Islet precursor cell (in vitro differentiated cells): ENCODE measurements at regions not wholly inside any gene's neighbourhood (a gene's known extent, or its start where the extent isn't known, plus 50 kb on each side); places are given as distances from the start of the nearest gene placed in this dataset.
A peak's percentile ranks its signal among the peaks of the same experiment; 100 is the strongest.

ENCODE experiments used
- DNase-seq: peaks from one replicate; pipeline ENCODE4 v3.0.0-alpha.2; 2018

DNA sequence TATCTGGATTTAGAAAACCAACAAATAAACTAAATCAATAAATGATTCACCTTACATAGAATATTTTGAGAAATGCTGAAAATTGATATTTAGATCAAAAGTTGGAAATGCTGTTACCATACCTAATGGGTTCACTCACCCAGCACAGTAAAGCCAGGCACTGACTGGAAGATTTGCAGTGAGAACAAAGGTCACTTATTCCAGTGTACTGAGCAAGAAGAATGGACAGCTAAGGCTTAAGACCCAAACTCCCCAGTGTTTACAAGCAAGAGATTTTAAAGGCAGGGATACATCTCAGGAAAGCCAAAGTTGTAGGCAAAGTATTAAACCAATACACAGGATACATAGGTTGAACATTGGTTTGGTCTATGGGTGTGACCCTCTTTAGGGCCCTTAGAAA is 523.9 kb upstream of the PCDH9 start:
- DNase-seq, result no peak

DNA sequence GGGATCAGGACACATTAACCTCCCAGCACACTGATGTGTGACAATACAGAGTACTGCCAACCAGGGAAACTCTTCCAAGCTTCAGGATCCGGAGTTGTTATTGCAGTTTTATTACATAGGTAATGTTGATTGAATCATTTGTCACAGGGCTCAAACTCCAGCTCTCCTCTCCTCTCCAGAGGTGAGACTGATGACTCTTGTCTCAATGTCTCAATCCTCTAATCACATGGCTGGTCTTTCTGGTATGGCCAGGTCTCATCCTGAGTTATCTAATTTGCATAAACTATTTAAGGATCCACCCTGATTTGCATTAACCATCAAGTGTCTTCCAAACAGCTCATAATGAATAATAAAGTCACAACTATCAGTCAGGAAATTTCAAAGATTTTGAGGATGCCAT is 522.6 kb upstream of the PCDH9 start:
- DNase-seq, result no peak

DNA sequence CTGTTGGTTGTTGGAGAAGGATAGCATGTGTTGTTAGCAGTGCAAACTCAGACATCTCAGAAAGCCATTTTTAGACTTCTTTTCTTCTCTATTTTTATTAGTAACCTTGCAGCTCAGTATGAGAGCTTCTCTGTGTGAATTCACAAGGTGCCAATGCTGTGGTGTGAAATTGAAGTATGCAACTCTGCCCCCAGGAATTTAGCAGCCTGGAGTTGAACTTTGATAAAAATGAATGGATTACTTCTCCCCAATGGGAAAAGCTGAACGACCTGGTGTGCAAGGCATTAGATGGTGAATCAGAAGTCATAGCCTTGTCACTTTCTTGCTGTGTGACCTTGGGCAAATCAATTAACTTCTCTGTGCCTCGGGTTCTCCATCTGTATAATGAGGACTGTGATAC is 512.3 kb upstream of the PCDH9 start:
- DNase-seq, result no peak

DNA sequence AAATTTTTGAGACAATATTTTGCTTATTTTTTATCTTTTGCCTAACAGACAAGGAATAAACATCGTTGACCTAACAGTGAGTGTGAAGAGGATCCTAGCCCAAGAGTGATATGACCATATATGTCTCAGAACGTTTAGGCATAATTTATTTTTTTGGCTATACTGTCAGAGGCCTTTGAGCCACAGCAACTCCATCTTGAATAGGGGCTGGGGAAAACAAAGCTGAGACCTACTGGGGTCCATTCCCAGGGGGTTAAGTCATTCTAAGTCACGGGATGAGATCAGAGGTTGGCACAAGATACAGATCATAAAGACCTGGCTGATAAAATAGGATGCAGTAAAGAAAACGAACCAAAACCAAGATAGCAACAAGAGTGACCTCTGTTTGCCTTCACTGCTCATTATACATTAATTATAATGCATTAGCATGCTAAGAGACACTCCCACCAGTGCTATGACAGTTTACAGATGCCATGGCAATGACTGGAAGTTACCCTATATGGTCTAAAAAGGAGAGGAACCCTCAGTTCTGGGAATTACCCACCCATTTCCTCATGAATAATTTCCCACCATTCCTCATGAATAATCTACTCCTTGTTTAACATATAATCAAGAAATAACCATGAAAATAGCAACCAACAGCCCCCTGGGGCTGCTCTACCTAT is 510.9 kb upstream of the PCDH9 start:
- DNase-seq, result no peak

DNA sequence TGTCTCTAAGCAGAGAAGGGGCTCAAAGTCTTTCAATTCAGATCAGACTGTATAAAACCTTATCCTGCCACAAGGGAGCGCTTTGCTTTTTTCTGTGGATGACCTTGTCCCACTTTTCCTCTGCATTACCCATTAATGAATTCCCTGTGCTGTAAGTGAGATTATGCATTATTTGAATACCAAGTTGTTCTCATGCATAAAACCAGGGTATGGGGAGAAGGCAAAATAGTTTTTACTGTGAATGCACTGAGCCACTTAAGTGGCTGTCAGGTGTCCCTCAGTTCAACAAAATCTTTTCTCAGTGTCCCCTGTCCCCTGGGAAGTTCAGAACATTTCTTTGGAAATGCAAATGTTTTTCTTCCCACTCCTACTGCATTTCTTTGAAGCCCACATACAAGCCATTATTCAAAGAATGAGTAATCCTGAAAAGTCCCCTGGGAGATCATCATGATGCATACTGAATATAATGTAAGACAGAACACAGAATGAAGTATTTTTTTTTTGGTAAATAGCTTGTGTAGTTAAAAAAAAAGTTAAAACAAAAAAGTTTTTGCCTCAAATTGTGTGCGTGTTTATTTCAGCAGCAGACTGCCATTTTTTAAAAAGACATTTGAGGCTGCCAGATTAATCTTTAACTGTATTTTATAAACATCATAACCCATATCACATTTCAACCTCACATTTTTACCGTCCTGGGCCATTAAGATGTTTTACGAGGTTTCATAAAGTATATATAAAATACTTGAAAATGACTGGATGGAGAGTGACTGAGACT is 506.7 kb upstream of the PCDH9 start:
- DNase-seq, result peak; percentile 59

DNA sequence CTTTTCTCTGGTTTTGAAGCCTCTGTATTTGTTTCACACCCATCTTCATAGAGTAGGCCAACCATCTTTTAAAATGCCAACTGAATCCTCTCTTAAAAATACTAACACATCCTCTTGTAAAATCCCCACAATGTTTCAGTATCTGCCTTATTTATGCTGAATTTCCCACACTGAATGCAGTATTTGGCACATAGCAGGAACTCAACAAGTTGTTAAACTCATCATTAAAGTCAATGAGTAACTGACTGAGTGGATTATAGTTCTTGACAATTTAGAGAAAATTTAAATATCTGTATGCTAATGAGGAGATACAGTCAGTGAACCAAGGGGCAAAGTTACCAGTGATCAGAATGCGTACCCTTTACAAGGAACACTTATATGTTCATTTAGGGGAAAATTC is 505.5 kb upstream of the PCDH9 start:
- DNase-seq, result no peak

DNA sequence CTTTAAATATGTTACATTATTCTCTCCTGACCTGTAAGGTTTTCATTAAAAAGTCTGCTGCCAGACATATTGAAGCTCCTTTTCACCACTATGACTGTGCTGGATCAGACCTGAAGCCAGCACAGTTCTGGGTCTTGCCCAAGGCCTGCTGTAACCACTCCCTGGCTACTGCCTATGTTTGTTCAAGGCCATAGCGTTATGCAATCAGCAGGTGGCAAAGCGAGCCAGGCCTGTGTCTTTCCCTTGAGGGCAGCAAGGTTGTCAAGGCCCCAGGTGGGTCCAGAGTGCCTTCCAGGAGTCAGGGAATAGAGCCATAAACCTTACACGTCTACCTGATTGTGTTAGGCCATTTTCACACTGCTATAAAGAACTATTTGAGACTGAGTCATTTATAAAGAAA is 496.8 kb upstream of the PCDH9 start:
- DNase-seq, result no peak

DNA sequence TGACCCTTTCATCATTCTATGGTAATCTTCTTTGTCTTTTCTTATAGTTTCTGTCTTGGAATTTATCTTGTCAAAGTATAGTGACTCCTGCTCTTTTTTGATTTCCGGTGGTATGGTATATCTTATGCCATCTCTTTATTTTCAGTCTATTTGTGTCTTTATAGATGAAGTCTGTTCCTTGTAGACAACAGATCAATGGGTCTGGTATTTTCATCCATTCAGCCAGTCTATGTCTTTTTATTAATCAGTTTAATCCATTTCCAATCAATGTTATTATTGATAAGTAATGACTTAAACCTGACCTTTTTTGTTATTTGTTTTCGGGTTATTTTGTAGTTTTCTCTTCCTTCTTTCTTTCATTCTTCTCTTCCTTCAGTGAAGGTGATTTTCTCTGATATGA is 495.9 kb upstream of the PCDH9 start:
- DNase-seq, result no peak

DNA sequence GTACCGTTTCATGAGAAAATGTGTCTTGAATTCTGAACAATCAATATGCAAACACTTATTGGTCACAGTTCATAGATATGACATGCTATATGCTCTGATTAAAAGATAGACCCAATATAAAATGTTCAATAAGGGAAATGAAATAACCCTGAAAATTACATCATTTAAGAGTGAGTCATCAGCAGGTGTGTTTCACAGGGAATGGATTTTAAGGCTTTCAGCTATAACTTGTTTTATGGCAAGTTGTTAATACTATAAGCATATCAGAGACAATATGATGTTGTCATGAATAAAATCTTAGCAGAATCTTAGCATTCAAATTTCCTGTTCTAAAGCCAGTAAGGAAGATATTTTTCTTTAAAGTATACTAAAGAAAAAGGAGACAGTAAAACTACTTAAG is 483.4 kb upstream of the PCDH9 start:
- DNase-seq, result no peak

DNA sequence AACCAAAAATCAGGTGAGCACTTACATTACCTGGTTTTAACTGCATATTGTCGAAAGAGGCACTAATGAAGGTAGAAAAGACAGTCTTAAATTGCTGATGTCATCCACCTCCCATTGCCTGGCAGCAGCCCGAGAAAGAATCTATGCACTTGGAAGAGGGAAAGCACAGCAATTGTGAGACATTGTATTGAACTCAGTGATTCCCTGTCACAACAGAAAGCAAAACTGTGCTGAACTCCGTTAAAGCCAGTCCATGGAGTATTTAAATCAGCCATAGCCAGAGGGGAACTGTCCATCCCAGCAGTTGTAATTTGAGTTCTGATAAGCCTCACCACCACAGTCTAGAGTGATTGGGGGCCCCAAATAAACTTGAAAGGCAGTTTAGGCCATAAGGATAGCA is 466.6 kb upstream of the PCDH9 start:
- no peak for DNase-seq

DNA sequence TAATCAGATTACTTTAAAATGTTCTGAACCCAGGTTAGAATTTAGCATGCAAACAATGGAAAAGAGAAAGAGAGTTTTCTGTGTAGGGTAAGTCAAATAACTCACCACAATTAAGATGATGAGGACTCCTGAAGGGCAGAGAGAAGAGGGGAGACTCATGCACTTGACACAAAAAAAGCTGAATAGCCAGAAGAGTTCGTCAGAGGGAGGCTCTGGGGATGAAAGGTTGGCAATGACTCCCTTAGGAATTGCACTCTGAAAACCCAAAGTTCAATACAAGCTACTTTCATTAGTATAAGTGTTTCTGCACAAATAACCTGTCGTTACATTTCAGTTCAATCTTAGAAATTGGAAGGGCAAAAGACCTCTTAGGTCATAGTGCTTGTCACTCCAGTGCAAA is 434.4 kb upstream of the PCDH9 start:
- no peak for DNase-seq

DNA sequence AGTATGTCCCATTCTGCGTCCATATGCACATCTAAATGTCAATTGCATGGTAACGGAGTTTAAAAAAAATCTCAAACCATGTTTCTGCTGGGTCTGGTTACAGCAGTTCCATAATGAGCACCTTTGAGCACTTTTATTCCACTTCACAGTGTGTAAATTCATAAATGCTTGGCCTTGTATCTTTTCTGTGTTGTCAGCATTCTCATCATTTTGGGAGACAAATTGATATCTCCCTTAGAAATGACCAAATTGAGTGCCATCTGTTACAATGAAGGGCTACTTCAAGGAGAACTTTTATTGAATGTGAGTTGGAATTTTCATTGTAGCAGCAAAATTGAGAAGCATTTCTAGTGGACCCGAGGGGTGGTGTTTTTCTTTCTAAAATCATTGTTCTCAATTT is 432.9 kb upstream of the PCDH9 start:
- no peak for DNase-seq

DNA sequence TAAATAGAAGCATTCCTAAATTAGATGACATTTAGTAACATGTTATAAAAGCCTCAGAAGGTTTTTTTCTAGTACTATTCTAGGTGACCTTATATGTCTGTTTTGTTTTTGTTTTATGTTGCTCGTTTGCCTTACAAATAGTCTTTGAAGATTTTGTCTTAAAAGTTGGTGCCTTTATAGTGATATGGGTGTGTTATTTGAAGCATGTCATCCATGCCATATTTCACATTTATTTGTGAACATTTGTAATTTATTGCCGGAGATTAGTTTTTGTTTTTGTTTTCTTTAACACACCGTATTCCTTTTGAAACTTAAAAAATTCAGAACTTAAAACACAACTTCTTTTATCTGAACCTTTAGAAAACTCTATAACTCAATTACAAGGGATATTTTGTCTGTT is 422.8 kb upstream of the PCDH9 start:
- DNase-seq, result no peak

DNA sequence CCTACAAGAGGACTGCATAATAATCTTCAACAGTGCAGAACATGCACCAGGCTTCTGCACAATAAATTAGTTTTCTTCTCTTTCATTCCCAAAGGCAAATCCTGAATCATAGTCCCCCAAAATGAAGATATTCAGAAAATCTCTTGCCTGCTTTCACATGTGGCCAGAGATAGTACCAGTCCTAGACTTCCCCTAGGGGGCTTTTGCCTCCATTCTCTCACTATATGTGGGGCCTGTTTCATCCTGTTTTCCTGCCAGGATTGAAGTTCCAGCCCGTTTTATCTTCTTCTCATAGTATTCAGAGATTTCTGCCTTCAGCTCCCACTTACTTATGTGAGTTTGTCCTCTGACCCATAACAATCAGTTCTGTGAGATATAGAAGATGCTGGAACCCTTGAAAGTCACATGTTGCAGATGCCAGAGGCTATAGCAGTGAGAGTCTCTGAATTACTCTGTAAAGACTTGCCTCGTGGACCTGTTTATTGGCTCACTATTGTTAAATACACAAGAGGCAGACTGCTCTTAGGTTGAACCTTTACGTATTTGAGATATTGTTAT is 421.9 kb upstream of the PCDH9 start:
- DNase-seq, result peak; percentile 48

DNA sequence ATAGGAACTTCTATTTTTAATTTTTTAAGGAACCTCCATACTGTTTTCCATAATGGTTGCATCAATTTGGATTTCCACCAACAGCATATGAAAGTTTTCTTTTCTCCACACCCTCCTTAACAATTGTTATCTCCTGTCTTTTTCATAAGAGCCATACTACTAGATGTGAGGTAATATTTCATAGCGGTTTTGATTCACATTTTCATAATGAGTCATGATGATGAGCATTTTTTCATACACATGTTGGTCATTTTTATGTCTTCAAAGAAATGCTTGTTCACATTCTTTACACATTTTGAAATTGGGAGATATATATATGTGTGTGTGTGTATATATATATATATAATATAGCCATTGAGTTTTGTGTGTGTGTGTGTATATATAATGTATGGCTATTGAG is 420.3 kb upstream of the PCDH9 start:
- no peak for DNase-seq

DNA sequence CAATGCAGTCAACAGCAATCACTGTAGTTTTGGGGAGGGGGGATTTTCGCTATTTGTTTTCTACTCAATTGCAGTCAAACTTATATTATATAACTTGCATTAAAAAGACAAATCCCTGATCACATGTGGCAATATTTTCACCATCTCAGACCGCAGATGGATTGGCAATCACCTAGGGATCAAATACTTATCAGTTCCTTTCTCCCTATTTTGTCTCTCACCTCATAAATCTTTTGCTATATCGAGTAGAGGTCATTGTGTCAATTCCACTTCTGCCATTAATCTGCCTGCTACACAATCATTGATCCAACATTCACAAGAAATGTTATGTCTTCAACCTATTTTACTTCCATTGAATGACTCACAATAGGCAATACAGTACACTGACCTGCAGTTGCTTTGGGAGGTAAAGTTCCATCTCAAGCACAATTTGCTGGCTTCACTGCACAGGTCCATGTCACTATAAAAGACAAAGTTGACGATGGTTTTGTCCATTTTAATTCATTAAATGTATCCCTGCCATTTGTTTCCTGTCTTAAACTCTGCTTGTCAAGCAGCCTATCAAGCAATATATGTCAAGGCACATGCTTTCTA is 415.8 kb upstream of the PCDH9 start:
- DNase-seq, result no peak

DNA sequence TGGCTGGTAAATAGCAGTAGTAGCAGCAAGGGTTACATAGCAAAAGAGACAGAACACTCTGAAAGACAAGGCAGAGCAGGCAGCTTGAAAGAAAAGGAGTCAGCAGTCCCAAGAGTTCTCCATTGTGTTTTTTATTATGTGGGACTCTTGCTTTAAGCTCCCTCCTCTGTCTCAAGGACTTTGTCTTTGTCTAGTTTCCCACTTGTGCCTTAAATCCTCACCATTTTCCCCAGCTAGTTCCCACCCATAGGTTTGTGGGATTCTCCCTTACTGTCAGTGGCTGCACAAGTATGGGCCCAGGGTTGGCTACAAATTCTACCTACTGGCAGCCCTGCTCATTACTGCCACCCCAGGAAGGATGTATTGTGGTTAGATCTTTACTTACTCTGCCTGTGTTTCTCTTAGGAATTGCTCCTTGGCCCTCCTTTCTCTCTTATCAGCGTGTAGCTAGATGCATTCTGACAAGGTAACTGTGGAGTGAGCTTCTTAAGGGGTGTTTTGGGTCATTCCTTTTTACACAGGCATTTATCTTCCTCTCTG is 413.4 kb upstream of the PCDH9 start:
- DNase-seq, result no peak

DNA sequence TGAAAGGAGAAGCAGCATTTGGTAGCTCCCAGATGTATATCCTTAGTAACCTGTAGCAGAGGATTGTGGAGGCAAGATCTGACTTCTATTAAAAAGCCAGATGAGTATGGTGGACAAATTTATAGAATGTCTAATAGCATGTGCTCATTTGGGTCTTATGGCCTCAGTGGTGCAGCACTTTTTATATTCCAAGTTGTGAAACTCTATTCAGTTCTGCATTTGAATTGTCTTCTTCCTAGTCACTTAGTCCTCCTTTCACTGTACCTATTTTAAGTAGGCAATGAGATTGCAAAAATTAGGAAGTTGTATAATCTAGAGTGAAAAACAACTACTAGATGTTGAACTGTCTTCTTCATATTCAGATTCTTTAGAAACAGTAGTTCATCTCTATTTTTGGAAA is 412.5 kb upstream of the PCDH9 start:
- no peak for DNase-seq

DNA sequence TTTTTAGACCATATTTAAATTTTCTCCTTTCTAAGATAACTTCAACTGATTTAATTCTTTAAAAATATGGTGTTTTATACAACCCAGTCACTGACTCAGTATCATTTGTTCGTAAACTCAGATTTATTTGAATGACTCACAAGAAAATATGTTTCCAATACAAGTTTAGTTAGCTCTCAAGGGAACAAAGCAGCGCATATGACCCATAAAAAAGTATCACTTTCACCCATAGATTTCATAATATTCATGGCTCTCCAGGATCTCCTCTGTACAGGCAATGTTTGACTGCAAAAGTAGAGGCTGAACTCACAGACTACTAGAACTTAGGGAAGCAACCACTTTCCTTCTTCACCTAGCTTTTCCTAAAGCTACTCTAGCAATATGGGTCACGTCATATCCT is 405.6 kb upstream of the PCDH9 start:
- no peak for DNase-seq

DNA sequence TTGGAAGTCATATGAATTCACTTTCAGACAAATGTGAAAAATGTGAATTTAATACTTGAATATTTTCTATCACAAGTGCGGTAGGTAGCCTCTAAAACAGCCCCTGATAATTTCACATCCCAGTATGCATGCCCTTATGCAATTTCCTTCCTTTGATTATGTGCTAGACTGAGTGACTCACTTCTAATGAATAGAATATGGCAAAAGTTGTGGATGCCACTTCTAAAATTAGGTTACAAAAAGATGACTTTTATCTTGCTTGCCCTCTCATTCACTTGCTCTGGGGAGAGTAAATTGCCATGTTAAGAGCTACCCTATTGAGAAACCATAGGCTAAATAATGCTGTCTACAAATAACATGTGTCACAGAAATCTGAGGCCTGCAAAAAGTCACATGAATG is 402.5 kb upstream of the PCDH9 start:
- no peak for DNase-seq

DNA sequence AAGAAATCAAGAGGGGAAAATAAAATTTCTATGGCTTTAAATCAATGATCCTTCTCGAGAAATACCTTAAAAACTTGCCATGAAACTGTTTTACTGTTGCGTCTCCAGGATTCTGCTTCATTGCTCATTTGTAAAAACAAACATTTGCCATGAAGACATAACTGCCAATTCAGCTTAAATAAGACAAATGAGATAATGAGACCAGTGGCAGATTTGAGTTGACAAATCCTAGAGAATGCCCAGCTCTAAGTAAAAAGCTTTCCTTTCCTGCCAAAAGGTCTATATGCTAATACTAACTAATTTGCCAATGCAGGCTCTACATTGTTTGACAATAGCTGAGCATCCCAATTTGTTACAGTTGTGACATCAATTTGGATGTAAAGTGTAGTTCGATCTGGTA is 400.5 kb upstream of the PCDH9 start:
- DNase-seq, result no peak

DNA sequence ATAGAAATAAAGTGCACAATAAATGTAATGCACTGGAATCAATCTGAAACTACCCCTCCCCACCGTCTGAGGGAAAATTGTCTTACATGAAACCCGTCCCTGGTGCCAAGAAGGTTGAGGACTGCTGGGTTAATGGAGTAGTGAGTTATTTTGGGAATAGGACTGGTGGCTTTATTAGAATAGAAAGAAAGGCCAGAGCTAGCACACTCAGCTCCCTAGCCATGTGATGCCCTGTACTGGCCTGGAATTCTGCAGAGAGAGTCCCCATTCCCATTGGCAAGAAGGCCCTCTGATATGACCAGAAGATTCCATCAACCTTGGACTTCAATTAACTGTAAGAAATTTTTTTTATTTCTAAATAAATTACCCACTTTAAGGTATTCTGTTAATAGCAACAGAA is 393.5 kb upstream of the PCDH9 start:
- DNase-seq, result no peak

DNA sequence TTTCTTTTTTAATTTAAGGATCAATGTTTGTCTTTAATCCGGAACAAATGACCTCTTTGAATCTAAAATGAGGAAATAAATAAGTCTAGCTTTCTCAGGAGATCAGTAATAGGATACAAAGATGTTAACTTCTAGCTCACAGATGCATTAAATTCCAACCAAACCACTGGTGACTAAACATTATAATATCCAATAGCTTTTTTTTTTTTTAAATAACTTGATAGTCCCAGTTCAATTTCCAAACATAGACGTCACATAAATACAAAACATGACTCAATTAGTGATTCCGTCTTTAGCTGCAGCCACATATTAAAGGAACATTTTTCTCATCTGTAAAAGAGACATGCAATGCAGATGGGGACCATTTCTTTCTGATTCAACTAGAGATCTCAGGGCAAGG is 390.5 kb upstream of the PCDH9 start:
- no peak for DNase-seq

DNA sequence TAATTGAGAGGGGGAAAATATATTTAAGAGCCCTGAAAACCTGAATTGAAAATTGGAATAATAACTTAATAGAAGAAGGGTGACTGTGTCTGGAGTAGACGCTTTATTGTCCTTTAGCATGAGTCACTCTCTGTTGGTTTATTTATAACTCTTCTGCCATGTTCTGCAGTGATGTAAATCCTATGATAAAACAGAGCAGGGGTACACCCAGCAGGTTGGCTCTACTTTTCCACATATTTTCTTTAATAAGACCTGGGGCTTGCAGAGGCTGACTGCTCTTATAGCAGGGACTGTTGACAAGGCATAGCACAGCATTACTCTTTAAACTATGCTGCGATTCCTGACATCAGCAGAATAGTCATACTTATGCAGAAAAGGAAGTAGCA is 389.9 kb upstream of the PCDH9 start:
- no peak for DNase-seq
